ENCODE measurements at regions not wholly inside any gene's neighbourhood (a gene's known extent, or its start where the extent isn't known, plus 50 kb on each side); places are given as distances from the start of the nearest gene placed in this dataset.
"Not testable (repeated sequence)": the region's sequence is repeated elsewhere in the genome, so short reads cannot be mapped to it uniquely, and the experiment has no call there.

DNA sequence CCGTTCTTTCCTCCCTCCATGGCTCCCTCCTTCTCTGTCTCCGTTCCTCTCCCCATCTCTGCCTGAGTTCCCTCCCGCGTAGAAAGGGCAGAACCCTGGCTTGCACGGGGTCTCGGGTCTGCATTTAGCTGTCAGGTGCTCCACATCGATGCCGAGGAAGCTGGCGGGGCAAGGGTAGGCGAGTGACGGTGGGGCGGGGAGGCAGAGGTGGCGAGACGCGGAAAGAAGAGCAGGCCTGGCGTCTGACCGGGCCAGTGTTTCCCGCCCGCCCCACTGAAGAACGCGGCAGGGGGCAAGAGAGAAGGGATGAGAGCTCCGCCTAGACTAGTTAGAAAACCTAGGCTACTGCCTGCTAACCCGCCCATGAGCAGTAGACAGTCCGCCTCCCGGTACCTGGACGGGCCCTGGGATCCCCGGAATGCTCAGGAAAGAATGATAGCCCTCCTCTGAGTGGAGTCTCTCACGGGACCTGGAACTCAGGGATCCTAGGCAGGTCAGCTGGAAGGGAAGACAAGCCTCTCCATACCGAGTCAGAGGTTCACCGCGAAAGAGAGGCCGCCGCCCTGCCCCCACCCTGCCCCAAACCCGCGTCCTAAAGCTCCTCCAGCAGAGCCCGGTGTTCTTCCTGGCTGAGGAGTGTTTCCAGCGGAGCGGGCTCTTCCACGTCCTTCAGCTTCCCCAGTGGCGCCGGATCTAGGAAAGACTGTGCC is 357.9 kb upstream of the DEFB115 start:
- not testable (repeated sequence) for TF ChIP-seq POLR2AphosphoS5 (IDR thresholded peaks at IDR 0.05; ENCODE audit: low read depth); ZNF114 (CRISPR knock-in tag; IDR thresholded peaks at IDR 0.05); CREB1 (CRISPR knock-in tag; IDR thresholded peaks at IDR 0.05; ENCODE audit: low read depth); EZH2phosphoT487 (IDR thresholded peaks at IDR 0.05; ENCODE audit: unreplicated experiment); ZNF331 (CRISPR knock-in tag; IDR thresholded peaks at IDR 0.05; ENCODE audit: low read depth); NANOG (IDR thresholded peaks at IDR 0.05; ENCODE audit: borderline replicate concordance)
- TF ChIP-seq, protein P1, sequence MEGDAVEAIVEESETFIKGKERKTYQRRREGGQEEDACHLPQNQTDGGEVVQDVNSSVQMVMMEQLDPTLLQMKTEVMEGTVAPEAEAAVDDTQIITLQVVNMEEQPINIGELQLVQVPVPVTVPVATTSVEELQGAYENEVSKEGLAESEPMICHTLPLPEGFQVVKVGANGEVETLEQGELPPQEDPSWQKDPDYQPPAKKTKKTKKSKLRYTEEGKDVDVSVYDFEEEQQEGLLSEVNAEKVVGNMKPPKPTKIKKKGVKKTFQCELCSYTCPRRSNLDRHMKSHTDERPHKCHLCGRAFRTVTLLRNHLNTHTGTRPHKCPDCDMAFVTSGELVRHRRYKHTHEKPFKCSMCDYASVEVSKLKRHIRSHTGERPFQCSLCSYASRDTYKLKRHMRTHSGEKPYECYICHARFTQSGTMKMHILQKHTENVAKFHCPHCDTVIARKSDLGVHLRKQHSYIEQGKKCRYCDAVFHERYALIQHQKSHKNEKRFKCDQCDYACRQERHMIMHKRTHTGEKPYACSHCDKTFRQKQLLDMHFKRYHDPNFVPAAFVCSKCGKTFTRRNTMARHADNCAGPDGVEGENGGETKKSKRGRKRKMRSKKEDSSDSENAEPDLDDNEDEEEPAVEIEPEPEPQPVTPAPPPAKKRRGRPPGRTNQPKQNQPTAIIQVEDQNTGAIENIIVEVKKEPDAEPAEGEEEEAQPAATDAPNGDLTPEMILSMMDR (conservative IDR thresholded peaks at IDR 0.05; ENCODE audit: low read depth in 2 of 2), result not testable (repeated sequence)
- TF ChIP-seq, protein P2, sequence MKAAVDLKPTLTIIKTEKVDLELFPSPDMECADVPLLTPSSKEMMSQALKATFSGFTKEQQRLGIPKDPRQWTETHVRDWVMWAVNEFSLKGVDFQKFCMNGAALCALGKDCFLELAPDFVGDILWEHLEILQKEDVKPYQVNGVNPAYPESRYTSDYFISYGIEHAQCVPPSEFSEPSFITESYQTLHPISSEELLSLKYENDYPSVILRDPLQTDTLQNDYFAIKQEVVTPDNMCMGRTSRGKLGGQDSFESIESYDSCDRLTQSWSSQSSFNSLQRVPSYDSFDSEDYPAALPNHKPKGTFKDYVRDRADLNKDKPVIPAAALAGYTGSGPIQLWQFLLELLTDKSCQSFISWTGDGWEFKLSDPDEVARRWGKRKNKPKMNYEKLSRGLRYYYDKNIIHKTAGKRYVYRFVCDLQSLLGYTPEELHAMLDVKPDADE (IDR thresholded peaks at IDR 0.05), result not testable (repeated sequence)
- TF ChIP-seq EZH2 (IDR thresholded peaks at IDR 0.05; ENCODE audit: low read depth, unreplicated experiment), result peak; percentile 40
- TF ChIP-seq, protein P3, sequence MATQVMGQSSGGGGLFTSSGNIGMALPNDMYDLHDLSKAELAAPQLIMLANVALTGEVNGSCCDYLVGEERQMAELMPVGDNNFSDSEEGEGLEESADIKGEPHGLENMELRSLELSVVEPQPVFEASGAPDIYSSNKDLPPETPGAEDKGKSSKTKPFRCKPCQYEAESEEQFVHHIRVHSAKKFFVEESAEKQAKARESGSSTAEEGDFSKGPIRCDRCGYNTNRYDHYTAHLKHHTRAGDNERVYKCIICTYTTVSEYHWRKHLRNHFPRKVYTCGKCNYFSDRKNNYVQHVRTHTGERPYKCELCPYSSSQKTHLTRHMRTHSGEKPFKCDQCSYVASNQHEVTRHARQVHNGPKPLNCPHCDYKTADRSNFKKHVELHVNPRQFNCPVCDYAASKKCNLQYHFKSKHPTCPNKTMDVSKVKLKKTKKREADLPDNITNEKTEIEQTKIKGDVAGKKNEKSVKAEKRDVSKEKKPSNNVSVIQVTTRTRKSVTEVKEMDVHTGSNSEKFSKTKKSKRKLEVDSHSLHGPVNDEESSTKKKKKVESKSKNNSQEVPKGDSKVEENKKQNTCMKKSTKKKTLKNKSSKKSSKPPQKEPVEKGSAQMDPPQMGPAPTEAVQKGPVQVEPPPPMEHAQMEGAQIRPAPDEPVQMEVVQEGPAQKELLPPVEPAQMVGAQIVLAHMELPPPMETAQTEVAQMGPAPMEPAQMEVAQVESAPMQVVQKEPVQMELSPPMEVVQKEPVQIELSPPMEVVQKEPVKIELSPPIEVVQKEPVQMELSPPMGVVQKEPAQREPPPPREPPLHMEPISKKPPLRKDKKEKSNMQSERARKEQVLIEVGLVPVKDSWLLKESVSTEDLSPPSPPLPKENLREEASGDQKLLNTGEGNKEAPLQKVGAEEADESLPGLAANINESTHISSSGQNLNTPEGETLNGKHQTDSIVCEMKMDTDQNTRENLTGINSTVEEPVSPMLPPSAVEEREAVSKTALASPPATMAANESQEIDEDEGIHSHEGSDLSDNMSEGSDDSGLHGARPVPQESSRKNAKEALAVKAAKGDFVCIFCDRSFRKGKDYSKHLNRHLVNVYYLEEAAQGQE (IDR thresholded peaks at IDR 0.05; ENCODE audit: unreplicated experiment), result not testable (repeated sequence)
